SK-N-SH treated with all-trans-retinoic acid at 6 μM for 48 hours (cell line): ENCODE measurements at regions not wholly inside any gene's neighbourhood (a gene's known extent, or its start where the extent isn't known, plus 50 kb on each side); places are given as distances from the start of the nearest gene placed in this dataset.

ENCODE experiments used
- CREB5 ChIP-seq: fragments of 250-450 bp; sonication (Bioruptor Pico); IDR thresholded peaks from 2 replicates; pipeline ENCODE4 v1.5.1; 2020; ENCODE audit warnings: low read depth, mild to moderate bottlenecking, moderate library complexity
- CSDC2 ChIP-seq: fragments of 250-450 bp; sonication (Bioruptor Pico); IDR thresholded peaks from 2 replicates; pipeline ENCODE4 v1.5.0; 2020; ENCODE audit warnings: mild to moderate bottlenecking, moderate library complexity
- OSR1 ChIP-seq: fragments of 250-450 bp; sonication (Bioruptor Pico); IDR thresholded peaks from 2 replicates; pipeline ENCODE4 v1.8.0; 2022; ENCODE audit warnings: moderate library complexity, mild to moderate bottlenecking, inconsistent platforms
- PATZ1 ChIP-seq: fragments of 250-450 bp; sonication (Bioruptor Pico); IDR thresholded peaks from 2 replicates; pipeline ENCODE4 v1.8.0; 2020; ENCODE audit warnings: mild to moderate bottlenecking, moderate library complexity, borderline replicate concordance
- RARB ChIP-seq: fragments of 250-450 bp; sonication (Bioruptor Pico); IDR thresholded peaks from 2 replicates; pipeline ENCODE4 v1.8.0; 2021; ENCODE audit warnings: mild to moderate bottlenecking, moderate library complexity
- TCF4 ChIP-seq: fragments of 250-450 bp; sonication (Bioruptor Pico); IDR thresholded peaks from 2 replicates; pipeline ENCODE4 v1.8.0; 2021; ENCODE audit warnings: mild to moderate bottlenecking, moderate library complexity, borderline replicate concordance
- ZC3H10 ChIP-seq: fragments of 250-450 bp; sonication (Bioruptor Pico); IDR thresholded peaks from 2 replicates; pipeline ENCODE4 v1.5.1; 2021; ENCODE audit warnings: mild to moderate bottlenecking, moderate library complexity
- ZFP3 ChIP-seq: fragments of 250-450 bp; sonication (Bioruptor Pico); IDR thresholded peaks from 2 replicates; pipeline ENCODE4 v1.5.0; 2020; ENCODE audit warnings: mild to moderate bottlenecking, moderate library complexity
- ZFP30 ChIP-seq: fragments of 450-650 bp; formaldehyde crosslinking; IDR thresholded peaks from 2 replicates; pipeline ENCODE4 v1.5.0; 2022; ENCODE audit warnings: mild to moderate bottlenecking, moderate library complexity
- ZNF70 ChIP-seq: fragments of 450-650 bp; formaldehyde crosslinking; IDR thresholded peaks from 2 replicates; pipeline ENCODE4 v1.5.0; 2020; ENCODE audit warnings: mild to moderate bottlenecking, moderate library complexity
- TF ChIP-seq, protein P1 (sequence below): fragments of 250-450 bp; sonication (Bioruptor Pico); IDR thresholded peaks from 2 replicates; pipeline ENCODE4 v1.8.0; 2021; ENCODE audit warnings: low read depth, mild to moderate bottlenecking, moderate library complexity, borderline replicate concordance

DNA sequence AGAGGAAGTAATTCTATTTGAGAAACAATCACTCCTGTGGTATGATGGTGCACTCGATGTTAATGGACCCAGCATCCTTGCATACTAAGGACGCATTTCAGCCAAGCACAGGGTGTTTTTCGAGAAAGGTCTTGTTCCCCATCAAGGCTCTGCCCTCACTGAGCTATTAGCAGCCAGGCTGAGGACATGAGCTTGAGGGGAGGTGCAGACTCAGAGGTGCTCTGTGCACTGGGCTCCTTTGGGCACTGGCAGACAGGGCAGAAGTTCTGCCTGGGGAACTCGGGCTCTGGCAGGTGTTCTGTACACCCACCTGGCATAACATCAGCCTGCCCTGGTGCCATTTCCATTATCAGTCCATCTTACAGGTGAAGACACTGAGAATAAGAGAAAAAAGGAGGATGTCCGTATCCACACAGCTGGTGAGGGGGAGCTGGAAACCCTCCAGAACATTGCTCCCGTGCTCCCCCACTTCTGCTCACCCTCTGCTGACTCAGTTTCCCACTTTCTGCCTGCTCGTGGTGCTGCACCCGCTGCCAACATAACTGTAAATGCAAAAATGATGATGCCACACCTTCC lies 92.7 kb upstream of the RET start:
- TF ChIP-seq PATZ1 (no peak), CSDC2 (no peak), ZC3H10 (CRISPR knock-in tag) (no peak), ZNF70 (CRISPR knock-in tag) (no peak), CREB5 (no peak), ZFP3 (CRISPR knock-in tag) (no peak), TCF4 (CRISPR knock-in tag) (no peak), OSR1 (CRISPR knock-in tag) (no peak), RARB (CRISPR knock-in tag) (no peak), ZFP30 (CRISPR knock-in tag) (no peak)
- TF ChIP-seq, protein P1, sequence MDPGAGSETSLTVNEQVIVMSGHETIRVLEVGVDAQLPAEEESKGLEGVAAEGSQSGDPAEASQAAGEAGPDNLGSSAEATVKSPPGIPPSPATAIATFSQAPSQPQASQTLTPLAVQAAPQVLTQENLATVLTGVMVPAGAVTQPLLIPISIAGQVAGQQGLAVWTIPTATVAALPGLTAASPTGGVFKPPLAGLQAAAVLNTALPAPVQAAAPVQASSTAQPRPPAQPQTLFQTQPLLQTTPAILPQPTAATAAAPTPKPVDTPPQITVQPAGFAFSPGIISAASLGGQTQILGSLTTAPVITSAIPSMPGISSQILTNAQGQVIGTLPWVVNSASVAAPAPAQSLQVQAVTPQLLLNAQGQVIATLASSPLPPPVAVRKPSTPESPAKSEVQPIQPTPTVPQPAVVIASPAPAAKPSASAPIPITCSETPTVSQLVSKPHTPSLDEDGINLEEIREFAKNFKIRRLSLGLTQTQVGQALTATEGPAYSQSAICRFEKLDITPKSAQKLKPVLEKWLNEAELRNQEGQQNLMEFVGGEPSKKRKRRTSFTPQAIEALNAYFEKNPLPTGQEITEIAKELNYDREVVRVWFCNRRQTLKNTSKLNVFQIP (CRISPR knock-in tag), result no peak
